ENCODE measurements at regions not wholly inside any gene's neighbourhood (a gene's known extent, or its start where the extent isn't known, plus 50 kb on each side); places are given as distances from the start of the nearest gene placed in this dataset.
A peak's percentile ranks its signal among the peaks of the same experiment; 100 is the strongest.

DNA sequence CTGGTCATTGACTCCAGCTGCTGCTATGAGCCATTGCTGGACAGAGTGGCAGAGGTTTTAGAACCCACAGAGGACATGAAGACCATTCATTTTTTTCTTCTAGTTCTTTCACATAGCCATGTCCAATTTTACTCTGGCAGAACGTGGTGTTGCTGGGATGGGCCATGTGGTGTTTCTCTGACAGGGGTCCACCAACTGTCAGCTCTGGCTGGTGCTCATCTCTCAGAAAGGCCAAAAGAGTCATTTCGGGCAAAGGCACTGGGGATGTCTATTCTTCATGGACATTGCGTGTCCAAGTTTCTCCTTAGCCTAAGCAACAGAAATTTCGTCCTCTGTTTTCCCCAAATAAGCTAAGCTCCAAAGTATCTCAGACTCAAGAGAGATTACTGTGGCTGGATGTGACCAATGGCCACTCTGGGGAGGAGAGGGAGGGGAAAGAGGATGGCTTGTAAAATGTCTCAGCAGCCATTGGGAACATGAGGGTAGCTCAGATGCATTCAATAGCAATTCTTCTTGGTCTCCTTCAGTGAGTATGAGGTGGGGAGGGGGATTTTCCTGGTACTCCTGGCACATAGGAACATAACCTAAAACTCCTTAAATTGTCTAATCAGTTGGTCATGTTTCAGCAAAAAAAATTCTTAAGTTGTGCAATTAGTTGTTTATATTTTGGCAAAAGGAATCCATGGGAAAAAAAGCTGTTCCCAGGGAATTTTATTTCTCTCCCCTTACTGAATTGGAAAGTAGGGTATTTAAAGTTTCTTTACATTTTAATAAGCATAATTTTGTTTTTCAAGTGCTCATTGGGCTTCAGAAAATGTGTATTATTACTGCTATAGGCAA lies 131.6 kb upstream of the MITF start:
- H3K36me3 ChIP-seq (ENCODE audit: insufficient read depth, low read length), result no peaks in the 10 kb centered on the region
- no peaks in the 10 kb centered on the region for H3K9me2 ChIP-seq (ENCODE audit: insufficient read depth, low read length)
- no peak overlapping the region for H3K27ac ChIP-seq (ENCODE audit: low read length)
- no peak overlapping the region for H2AFZ ChIP-seq (ENCODE audit: low read depth, low read length)
- no peaks in the 10 kb centered on the region for H3K79me2 ChIP-seq (replicated peaks; ENCODE audit: insufficient read depth, low read length)
- no peak overlapping the region for H3K4me2 ChIP-seq (ENCODE audit: low read length)
- no peaks in the 10 kb centered on the region for H3F3A ChIP-seq (ENCODE audit: insufficient read depth, low read length, poor library complexity, severe bottlenecking)
- H4K20me1 ChIP-seq (ENCODE audit: insufficient read depth), result no peaks in the 10 kb centered on the region
- H3K9ac ChIP-seq (ENCODE audit: low read length), result no peak overlapping the region
- TF ChIP-seq REST (IDR thresholded peaks at IDR 0.05; ENCODE audit: borderline replicate concordance) (no peak), EZH2 (IDR thresholded peaks at IDR 0.05; ENCODE audit: borderline replicate concordance, insufficient read depth, low read length, poor library complexity, severe bottlenecking) (no peak), RAD21 (conservative IDR thresholded peaks at IDR 0.05) (no peak), MXI1 (conservative IDR thresholded peaks at IDR 0.05; ENCODE audit: poor library complexity, severe bottlenecking) (no peak), SMC3 (conservative IDR thresholded peaks at IDR 0.05; ENCODE audit: poor library complexity) (no peak), TAF1 (IDR thresholded peaks at IDR 0.05; ENCODE audit: low read depth) (no peak), POLR2AphosphoS5 (IDR thresholded peaks at IDR 0.05) (no peak), EP300 (conservative IDR thresholded peaks at IDR 0.05; ENCODE audit: poor library complexity, severe bottlenecking) (no peak)
- TF ChIP-seq, protein P1, sequence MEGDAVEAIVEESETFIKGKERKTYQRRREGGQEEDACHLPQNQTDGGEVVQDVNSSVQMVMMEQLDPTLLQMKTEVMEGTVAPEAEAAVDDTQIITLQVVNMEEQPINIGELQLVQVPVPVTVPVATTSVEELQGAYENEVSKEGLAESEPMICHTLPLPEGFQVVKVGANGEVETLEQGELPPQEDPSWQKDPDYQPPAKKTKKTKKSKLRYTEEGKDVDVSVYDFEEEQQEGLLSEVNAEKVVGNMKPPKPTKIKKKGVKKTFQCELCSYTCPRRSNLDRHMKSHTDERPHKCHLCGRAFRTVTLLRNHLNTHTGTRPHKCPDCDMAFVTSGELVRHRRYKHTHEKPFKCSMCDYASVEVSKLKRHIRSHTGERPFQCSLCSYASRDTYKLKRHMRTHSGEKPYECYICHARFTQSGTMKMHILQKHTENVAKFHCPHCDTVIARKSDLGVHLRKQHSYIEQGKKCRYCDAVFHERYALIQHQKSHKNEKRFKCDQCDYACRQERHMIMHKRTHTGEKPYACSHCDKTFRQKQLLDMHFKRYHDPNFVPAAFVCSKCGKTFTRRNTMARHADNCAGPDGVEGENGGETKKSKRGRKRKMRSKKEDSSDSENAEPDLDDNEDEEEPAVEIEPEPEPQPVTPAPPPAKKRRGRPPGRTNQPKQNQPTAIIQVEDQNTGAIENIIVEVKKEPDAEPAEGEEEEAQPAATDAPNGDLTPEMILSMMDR (IDR thresholded peaks at IDR 0.05; ENCODE audit: poor library complexity, severe bottlenecking), result no peak
- peaks cover 14% of the 10 kb centered on the region for H3K27me3 ChIP-seq (ENCODE audit: insufficient read depth, low read depth, low read length)
- no peak overlapping the region for H3K4me3 ChIP-seq (ENCODE audit: low read length)
- H3K9me3 ChIP-seq (ENCODE audit: low read length), result no peaks in the 10 kb centered on the region

GRCh38 chr3:69605867-69606266 lies 133.4 kb upstream of the MITF start:
- H3K9me2 ChIP-seq (ENCODE audit: insufficient read depth, low read length), result no peaks in the 10 kb centered on the region
- peak; percentile 81 for TF ChIP-seq POLR2AphosphoS5 (IDR thresholded peaks at IDR 0.05)
- TF ChIP-seq SMC3 (conservative IDR thresholded peaks at IDR 0.05; ENCODE audit: poor library complexity), result no peak
- TF ChIP-seq TAF1 (IDR thresholded peaks at IDR 0.05; ENCODE audit: low read depth), result no peak
- TF ChIP-seq, protein P1 (IDR thresholded peaks at IDR 0.05; ENCODE audit: poor library complexity, severe bottlenecking), result no peak
- TF ChIP-seq EZH2 (IDR thresholded peaks at IDR 0.05; ENCODE audit: borderline replicate concordance, insufficient read depth, low read length, poor library complexity, severe bottlenecking), result no peak
- no peak for TF ChIP-seq RAD21 (conservative IDR thresholded peaks at IDR 0.05)
- TF ChIP-seq EP300 (conservative IDR thresholded peaks at IDR 0.05; ENCODE audit: poor library complexity, severe bottlenecking), result peak; percentile 78
- TF ChIP-seq REST (IDR thresholded peaks at IDR 0.05; ENCODE audit: borderline replicate concordance), result no peak
- TF ChIP-seq MXI1 (conservative IDR thresholded peaks at IDR 0.05; ENCODE audit: poor library complexity, severe bottlenecking), result no peak
- no peak overlapping the region for H3K9ac ChIP-seq (ENCODE audit: low read length)
- H3K27ac ChIP-seq (ENCODE audit: low read length), result no peak overlapping the region
- no peak overlapping the region for H3K4me2 ChIP-seq (ENCODE audit: low read length)
- H3K36me3 ChIP-seq (ENCODE audit: insufficient read depth, low read length), result no peaks in the 10 kb centered on the region
- no peak overlapping the region for H3K4me3 ChIP-seq (ENCODE audit: low read length)
- no peaks in the 10 kb centered on the region for H4K20me1 ChIP-seq (ENCODE audit: insufficient read depth)
- H3K9me3 ChIP-seq (ENCODE audit: low read length), result no peaks in the 10 kb centered on the region
- no peaks in the 10 kb centered on the region for H3F3A ChIP-seq (ENCODE audit: insufficient read depth, low read length, poor library complexity, severe bottlenecking)
- H2AFZ ChIP-seq (ENCODE audit: low read depth, low read length), result no peak overlapping the region
- H3K27me3 ChIP-seq (ENCODE audit: insufficient read depth, low read depth, low read length), result peaks cover 17% of the 10 kb centered on the region
- H3K79me2 ChIP-seq (replicated peaks; ENCODE audit: insufficient read depth, low read length), result no peaks in the 10 kb centered on the region

Data from neural cell (in vitro differentiated cells).